ENCODE measurements at regions not wholly inside any gene's neighbourhood (a gene's known extent, or its start where the extent isn't known, plus 50 kb on each side); places are given as distances from the start of the nearest gene placed in this dataset.

DNA sequence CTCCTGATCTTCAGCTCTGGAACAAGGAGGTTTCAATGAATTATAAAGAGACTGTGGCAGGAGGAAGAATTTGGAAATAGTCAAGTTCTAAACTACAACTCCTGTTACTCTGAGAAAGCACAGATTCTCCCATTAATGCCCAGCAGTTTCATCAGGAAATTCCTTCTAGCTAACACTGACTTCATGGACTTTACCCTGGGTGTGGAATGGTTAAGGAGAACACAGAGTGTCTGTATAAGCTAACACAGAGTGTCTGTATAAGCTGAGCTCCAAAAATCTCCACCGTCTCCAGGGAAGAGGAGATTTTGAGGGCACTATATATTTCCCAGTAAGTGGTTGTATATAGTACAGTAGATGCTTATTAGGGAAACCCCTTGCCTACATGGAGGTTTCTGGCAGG, 675.5 kb downstream of the XPNPEP1 start:
- TF ChIP-seq POLR2A (IDR thresholded peaks at IDR 0.05; ENCODE audit: borderline replicate concordance, extremely low read depth, insufficient read depth, insufficient read length) (no peak), POLR2AphosphoS5 (IDR thresholded peaks at IDR 0.05; ENCODE audit: low read depth, low read length) (no peak), RAD21 (IDR thresholded peaks at IDR 0.05; ENCODE audit: low read depth) (no peak), SP1 (IDR thresholded peaks at IDR 0.05; ENCODE audit: low read depth) (no peak), JUND (IDR thresholded peaks at IDR 0.05) (no peak), CEBPB (IDR thresholded peaks at IDR 0.05; ENCODE audit: low read depth) (no peak), ZNF274 (IDR thresholded peaks at IDR 0.05; ENCODE audit: low read depth, low read length) (no peak), SIN3A (IDR thresholded peaks at IDR 0.05; ENCODE audit: low read depth) (no peak), ZFX (IDR thresholded peaks at IDR 0.05) (no peak)
- TF ChIP-seq, protein P1, sequence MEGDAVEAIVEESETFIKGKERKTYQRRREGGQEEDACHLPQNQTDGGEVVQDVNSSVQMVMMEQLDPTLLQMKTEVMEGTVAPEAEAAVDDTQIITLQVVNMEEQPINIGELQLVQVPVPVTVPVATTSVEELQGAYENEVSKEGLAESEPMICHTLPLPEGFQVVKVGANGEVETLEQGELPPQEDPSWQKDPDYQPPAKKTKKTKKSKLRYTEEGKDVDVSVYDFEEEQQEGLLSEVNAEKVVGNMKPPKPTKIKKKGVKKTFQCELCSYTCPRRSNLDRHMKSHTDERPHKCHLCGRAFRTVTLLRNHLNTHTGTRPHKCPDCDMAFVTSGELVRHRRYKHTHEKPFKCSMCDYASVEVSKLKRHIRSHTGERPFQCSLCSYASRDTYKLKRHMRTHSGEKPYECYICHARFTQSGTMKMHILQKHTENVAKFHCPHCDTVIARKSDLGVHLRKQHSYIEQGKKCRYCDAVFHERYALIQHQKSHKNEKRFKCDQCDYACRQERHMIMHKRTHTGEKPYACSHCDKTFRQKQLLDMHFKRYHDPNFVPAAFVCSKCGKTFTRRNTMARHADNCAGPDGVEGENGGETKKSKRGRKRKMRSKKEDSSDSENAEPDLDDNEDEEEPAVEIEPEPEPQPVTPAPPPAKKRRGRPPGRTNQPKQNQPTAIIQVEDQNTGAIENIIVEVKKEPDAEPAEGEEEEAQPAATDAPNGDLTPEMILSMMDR (IDR thresholded peaks at IDR 0.05 in 2 of 3, conservative IDR thresholded peaks at IDR 0.05 in 1 of 3; ENCODE audit: borderline replicate concordance in 1 of 3, insufficient read depth in 1 of 3, low read depth in 2 of 3, low read length in 2 of 3): no peak
- TF ChIP-seq, protein P2, sequence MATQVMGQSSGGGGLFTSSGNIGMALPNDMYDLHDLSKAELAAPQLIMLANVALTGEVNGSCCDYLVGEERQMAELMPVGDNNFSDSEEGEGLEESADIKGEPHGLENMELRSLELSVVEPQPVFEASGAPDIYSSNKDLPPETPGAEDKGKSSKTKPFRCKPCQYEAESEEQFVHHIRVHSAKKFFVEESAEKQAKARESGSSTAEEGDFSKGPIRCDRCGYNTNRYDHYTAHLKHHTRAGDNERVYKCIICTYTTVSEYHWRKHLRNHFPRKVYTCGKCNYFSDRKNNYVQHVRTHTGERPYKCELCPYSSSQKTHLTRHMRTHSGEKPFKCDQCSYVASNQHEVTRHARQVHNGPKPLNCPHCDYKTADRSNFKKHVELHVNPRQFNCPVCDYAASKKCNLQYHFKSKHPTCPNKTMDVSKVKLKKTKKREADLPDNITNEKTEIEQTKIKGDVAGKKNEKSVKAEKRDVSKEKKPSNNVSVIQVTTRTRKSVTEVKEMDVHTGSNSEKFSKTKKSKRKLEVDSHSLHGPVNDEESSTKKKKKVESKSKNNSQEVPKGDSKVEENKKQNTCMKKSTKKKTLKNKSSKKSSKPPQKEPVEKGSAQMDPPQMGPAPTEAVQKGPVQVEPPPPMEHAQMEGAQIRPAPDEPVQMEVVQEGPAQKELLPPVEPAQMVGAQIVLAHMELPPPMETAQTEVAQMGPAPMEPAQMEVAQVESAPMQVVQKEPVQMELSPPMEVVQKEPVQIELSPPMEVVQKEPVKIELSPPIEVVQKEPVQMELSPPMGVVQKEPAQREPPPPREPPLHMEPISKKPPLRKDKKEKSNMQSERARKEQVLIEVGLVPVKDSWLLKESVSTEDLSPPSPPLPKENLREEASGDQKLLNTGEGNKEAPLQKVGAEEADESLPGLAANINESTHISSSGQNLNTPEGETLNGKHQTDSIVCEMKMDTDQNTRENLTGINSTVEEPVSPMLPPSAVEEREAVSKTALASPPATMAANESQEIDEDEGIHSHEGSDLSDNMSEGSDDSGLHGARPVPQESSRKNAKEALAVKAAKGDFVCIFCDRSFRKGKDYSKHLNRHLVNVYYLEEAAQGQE (IDR thresholded peaks at IDR 0.05; ENCODE audit: low read depth): no peak
- TF ChIP-seq, protein P3, sequence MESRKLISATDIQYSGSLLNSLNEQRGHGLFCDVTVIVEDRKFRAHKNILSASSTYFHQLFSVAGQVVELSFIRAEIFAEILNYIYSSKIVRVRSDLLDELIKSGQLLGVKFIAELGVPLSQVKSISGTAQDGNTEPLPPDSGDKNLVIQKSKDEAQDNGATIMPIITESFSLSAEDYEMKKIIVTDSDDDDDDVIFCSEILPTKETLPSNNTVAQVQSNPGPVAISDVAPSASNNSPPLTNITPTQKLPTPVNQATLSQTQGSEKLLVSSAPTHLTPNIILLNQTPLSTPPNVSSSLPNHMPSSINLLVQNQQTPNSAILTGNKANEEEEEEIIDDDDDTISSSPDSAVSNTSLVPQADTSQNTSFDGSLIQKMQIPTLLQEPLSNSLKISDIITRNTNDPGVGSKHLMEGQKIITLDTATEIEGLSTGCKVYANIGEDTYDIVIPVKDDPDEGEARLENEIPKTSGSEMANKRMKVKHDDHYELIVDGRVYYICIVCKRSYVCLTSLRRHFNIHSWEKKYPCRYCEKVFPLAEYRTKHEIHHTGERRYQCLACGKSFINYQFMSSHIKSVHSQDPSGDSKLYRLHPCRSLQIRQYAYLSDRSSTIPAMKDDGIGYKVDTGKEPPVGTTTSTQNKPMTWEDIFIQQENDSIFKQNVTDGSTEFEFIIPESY (IDR thresholded peaks at IDR 0.05; ENCODE audit: extremely low read depth, insufficient replicate concordance, low read length): no peak

All from HCT116 (cell line).